Skeletal muscle cell (primary cell): ENCODE measurements at regions not wholly inside any gene's neighbourhood (a gene's known extent, or its start where the extent isn't known, plus 50 kb on each side); places are given as distances from the start of the nearest gene placed in this dataset.

Experiments used
- DNase-seq: peaks from one replicate; pipeline ENCODE4 v3.0.0-alpha.2; 2010; ENCODE audit warnings: low read depth
- H3K4me3 ChIP-seq: 2 replicates; pipeline ENCODE4 v1.5.1; 2011; ENCODE audit warnings: low read depth, mild to moderate bottlenecking, control low read depth, low read length, moderate library complexity

GRCh38 chr20:58023781-58024180, 204.7 kb downstream of the ANKRD60 start:
- DNase-seq: no peak
- no peak overlapping the region for H3K4me3 ChIP-seq

- no peak overlapping the region for H3K4me3 ChIP-seq
- no peak for DNase-seq
These were observed 205.1 kb downstream of the ANKRD60 start for GRCh38 chr20:58023346-58023745.

GRCh38 chr20:58022711-58023110, 205.7 kb downstream of the ANKRD60 start:
- DNase-seq: no peak
- H3K4me3 ChIP-seq: no peak overlapping the region

GRCh38 chr20:58021481-58021880, 207.0 kb downstream of the ANKRD60 start:
- no peak for DNase-seq
- H3K4me3 ChIP-seq: no peak overlapping the region

GRCh38 chr20:58020656-58021454, 207.6 kb downstream of the ANKRD60 start:
- no peak overlapping the region for H3K4me3 ChIP-seq
- no peak for DNase-seq

GRCh38 chr20:58019850-58020625, 208.4 kb downstream of the ANKRD60 start:
- H3K4me3 ChIP-seq: no peak overlapping the region
- no peak for DNase-seq

- no peak for DNase-seq
- H3K4me3 ChIP-seq: no peak overlapping the region
These were observed 209.2 kb downstream of the ANKRD60 start for GRCh38 chr20:58019027-58019849.

- no peak for DNase-seq
- H3K4me3 ChIP-seq: no peak overlapping the region
These were observed 209.9 kb downstream of the ANKRD60 start for GRCh38 chr20:58018590-58018989.

- DNase-seq: no peak
- H3K4me3 ChIP-seq: no peak overlapping the region
These were observed 210.4 kb downstream of the ANKRD60 start for GRCh38 chr20:58017970-58018530.

GRCh38 chr20:58017231-58017969, 211.1 kb downstream of the ANKRD60 start:
- DNase-seq: no peak

GRCh38 chr20:58016779-58017178, 211.7 kb downstream of the ANKRD60 start:
- H3K4me3 ChIP-seq: no peak overlapping the region
- DNase-seq: no peak

More at GRCh38 chr20:58017231-58017969, 211.1 kb downstream of the ANKRD60 start:
- no peak overlapping the region for H3K4me3 ChIP-seq

GRCh38 chr20:58014628-58015315, 213.7 kb downstream of the ANKRD60 start:
- H3K4me3 ChIP-seq: no peak overlapping the region
- no peak for DNase-seq

- no peak overlapping the region for H3K4me3 ChIP-seq
- no peak for DNase-seq
These were observed 215.5 kb downstream of the ANKRD60 start for GRCh38 chr20:58012731-58013510.

GRCh38 chr20:58011947-58012610, 216.4 kb downstream of the ANKRD60 start:
- no peak for DNase-seq
- H3K4me3 ChIP-seq: no peak overlapping the region

- no peak for DNase-seq
- no peak overlapping the region for H3K4me3 ChIP-seq
These were observed 217.1 kb downstream of the ANKRD60 start for GRCh38 chr20:58011106-58011946.

GRCh38 chr20:58010666-58011065, 217.8 kb downstream of the ANKRD60 start:
- H3K4me3 ChIP-seq: no peak overlapping the region
- no peak for DNase-seq
